Brain microvascular endothelial cell (primary cell): ENCODE measurements at regions not wholly inside any gene's neighbourhood (a gene's known extent, or its start where the extent isn't known, plus 50 kb on each side); places are given as distances from the start of the nearest gene placed in this dataset.

Source experiments
- DNase-seq: peaks from one replicate; pipeline ENCODE4 v3.0.0-alpha.2; 2020
- H3K27ac ChIP-seq: fragments of 250-450 bp; sonication (Bioruptor Pico); 2 replicates; pipeline ENCODE4 v1.5.1; 2020; ENCODE audit warnings: mild to moderate bottlenecking, moderate library complexity
- H3K27me3 ChIP-seq: fragments of 250-450 bp; sonication (Bioruptor Pico); replicated peaks from 2 replicates; pipeline ENCODE4 v1.5.1; 2020; ENCODE audit warnings: mild to moderate bottlenecking
- H3K36me3 ChIP-seq: fragments of 250-450 bp; sonication (Bioruptor Pico); replicated peaks from 2 replicates; pipeline ENCODE4 v1.5.1; 2020; ENCODE audit warnings: mild to moderate bottlenecking
- H3K4me3 ChIP-seq: 2 replicates; pipeline ENCODE4 v1.5.1; 2011; ENCODE audit warnings: low read depth, mild to moderate bottlenecking, control low read depth, low read length, moderate library complexity
- CTCF ChIP-seq: IDR thresholded peaks from 2 replicates; pipeline ENCODE4 v1.5.1; 2011; ENCODE audit warnings: low read depth, mild to moderate bottlenecking, moderate library complexity, low read length, control low read depth, inconsistent platforms; ENCODE audit errors: missing control alignments
- in situ Hi-C: cut with HindIII; loops from 2 replicates; pipeline ENCODE4 v1.10.0; 2017; ENCODE audit warnings: low sequenced_read_pairs, low pct_ligation_motif_present

GRCh38 chr5:163756170-163756569 is 250.8 kb downstream of the MAT2B start:
- Histone ChIP-seq H3K27ac (no peak overlapping the region), H3K27me3 (no peaks in the 10 kb centered on the region), H3K36me3 (no peaks in the 10 kb centered on the region), H3K4me3 (no peak overlapping the region)
- in situ Hi-C loops: no loop called here
- no peak for TF ChIP-seq CTCF
- DNase-seq: no peak

GRCh38 chr5:163757344-163757743 is 251.9 kb downstream of the MAT2B start:
- no peaks in the 10 kb centered on the region for H3K36me3 ChIP-seq
- TF ChIP-seq CTCF: no peak
- in situ Hi-C loops: no loop called here
- no peak overlapping the region for H3K4me3 ChIP-seq
- H3K27me3 ChIP-seq: no peaks in the 10 kb centered on the region
- DNase-seq: no peak
- H3K27ac ChIP-seq: no peak overlapping the region

GRCh38 chr5:163758283-163758711 is 252.9 kb downstream of the MAT2B start:
- Histone ChIP-seq H3K27me3 (no peaks in the 10 kb centered on the region), H3K27ac (no peak overlapping the region), H3K4me3 (no peak overlapping the region), H3K36me3 (no peaks in the 10 kb centered on the region)
- no peak for TF ChIP-seq CTCF
- in situ Hi-C loops: no loop called here
- no peak for DNase-seq

GRCh38 chr5:163759000-163759704 is 253.7 kb downstream of the MAT2B start:
- in situ Hi-C loops: no loop called here
- H3K4me3 ChIP-seq: no peak overlapping the region
- no peaks in the 10 kb centered on the region for H3K36me3 ChIP-seq
- DNase-seq: no peak
- no peaks in the 10 kb centered on the region for H3K27me3 ChIP-seq
- TF ChIP-seq CTCF: no peak
- no peak overlapping the region for H3K27ac ChIP-seq

GRCh38 chr5:163760498-163760897 is 255.1 kb downstream of the MAT2B start:
- no peak overlapping the region for H3K4me3 ChIP-seq
- DNase-seq: peak; percentile 48

More at GRCh38 chr5:163760498-163760897, 255.1 kb downstream of the MAT2B start:
- in situ Hi-C loops: no loop called here
- TF ChIP-seq CTCF: no peak
- Histone ChIP-seq H3K27me3 (no peaks in the 10 kb centered on the region), H3K27ac (no peak overlapping the region), H3K36me3 (no peaks in the 10 kb centered on the region)
